Ramos (cell line): ENCODE measurements at regions not wholly inside any gene's neighbourhood (a gene's known extent, or its start where the extent isn't known, plus 50 kb on each side); places are given as distances from the start of the nearest gene placed in this dataset.
"Not testable (repeated sequence)": the region's sequence is repeated elsewhere in the genome, so short reads cannot be mapped to it uniquely, and the experiment has no call there.

ENCODE experiments used
- in situ Hi-C: fragments of 300-500 bp; cut with MboI; formaldehyde crosslinking; loops from one replicate; pipeline ENCODE4 v1.14.3; 2022; ENCODE audit warnings: low sequenced_read_pairs; ENCODE audit not compliant: unreplicated experiment

DNA sequence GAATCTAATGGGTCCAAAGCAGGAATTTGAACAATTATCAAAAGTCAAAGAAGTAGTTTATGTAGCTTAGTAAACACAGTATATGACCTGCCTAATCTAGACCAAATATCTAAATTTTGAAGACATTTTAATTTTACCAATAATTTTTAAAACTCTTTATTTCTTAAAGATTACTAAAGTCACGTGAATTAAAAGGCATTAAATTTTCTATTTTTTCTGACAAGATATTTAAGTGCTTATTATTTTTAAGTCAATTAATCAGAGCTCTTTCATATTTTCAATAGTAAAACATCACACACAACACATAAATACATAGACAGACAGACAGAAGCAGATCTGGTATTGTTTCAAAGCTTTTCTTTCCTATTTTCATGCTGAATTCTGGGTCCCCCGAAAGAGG is 89.5 kb downstream of the ZNF467 start:
- in situ Hi-C loops, result no loop called here

DNA sequence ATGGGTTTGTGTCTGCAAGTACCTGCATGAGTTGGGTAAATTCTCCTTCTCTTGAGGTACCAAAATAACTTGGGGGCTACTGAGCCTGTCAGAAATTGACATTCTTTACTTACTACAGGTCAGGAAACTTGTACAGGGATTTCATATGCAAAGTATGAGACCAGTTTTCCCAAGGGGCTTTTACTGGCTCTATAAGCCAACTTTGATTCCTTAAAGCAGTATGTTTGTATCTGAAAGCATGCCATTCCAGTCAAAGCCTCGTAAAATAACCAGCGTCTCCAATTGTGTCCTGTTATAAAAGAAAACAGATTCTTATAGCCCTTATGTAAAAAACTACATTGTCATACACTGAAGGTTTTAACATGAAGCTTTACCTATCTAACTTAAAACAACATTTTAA is 90.2 kb downstream of the ZNF467 start:
- in situ Hi-C loops, result no loop called here

DNA sequence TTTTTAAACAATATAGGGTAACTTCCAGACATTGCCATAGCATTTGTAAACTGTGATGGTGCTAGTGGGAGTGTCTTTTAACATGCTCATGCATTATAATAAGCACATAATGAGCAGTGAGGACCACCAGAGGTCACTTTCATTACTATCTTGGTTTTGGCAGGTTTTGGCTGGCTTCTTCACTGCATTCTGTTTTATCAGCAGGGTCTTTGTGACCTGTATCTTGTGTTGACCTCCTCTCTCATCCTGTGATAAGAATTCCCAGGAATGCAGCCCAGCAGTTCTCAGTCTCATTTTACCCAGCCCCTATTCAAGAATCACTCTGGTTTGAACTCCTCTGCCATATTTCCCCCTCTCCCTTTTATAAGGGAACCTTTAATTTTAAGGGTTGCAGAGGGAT is 91.3 kb downstream of the ZNF467 start:
- in situ Hi-C loops, result no loop called here

DNA sequence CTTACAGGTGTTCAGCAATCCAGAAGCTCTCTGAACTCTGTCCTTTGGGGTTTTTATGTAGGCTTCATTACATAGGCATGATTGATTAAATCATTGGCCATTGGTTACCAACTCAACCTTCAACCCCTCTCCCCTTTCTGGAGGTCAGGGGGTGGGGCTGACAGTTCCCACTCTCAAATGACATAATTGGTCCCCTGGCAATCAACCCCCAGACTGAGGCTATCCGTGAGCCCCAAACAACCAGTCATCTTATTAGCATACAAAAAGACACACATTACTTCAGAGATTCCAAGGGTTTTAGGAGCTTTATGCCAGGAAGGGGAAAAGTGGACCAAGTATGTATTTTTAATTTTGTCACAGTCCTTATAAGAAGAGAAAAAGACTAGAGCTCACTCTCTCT is 92.1 kb downstream of the ZNF467 start:
- in situ Hi-C loops, result no loop called here

DNA sequence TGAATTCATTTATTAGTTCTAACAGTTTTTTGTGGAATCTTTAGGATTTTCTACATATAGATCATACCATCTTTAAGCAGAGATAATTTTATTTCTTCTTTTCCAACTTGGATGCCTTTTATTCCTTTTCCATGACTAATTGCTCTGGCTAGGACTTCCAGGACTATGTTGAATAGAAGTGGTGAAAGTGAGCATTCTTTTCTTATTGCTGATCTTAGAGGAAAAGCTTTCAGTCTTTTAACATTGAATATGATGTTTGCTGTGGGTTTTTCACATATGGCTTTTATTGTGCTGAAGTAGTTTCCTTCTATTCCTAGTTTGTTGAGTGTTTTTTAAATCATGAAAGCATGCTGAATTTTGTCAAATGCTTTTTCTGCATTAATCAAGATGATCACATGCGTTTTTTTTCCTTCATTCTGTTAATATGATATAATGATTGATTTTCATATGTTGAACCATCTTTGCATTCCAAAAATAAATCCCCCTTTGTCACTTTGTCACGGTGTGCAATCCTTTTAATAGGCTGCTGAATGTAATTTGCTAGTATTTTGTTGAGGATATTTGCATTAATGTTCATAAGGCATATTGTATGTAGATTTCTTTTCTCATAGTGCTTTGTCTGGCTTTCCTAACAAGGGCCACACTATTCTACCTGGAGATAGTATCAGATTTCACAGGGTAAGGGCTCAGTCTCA is 92.9 kb downstream of the ZNF467 start:
- in situ Hi-C loops, result no loop called here

DNA sequence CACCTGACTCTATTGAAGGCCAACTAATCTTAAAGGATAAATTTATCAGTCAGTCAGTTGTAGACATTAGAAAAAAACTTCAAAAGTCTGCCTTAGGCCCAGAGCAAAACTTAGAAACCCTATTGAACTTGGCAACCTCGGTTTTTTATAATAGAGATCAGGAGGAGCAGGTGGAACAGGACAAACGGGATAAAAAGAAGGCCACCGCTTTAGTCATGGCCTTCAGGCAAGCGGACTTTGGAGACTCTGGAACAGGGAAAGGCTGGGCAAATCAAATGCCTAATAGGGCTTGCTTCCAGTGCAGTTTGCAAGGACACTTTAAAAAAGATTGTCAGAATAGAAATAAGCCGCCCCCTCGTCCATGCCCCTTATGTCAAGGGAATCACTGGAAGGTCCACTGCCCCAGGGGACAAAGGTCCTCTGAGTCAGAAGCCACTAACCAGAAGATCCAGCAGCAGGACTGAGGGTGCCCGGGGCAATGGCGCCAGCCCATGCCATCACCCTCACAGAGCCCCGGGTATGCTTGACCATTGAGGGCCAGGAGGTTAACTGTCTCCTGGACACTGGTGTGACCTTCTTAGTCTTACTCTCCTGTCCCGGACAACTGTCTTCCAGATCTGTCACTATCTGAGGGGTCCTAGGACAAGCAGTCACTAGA is 98.5 kb downstream of the ZNF467 start:
- in situ Hi-C loops, result not testable (repeated sequence)

DNA sequence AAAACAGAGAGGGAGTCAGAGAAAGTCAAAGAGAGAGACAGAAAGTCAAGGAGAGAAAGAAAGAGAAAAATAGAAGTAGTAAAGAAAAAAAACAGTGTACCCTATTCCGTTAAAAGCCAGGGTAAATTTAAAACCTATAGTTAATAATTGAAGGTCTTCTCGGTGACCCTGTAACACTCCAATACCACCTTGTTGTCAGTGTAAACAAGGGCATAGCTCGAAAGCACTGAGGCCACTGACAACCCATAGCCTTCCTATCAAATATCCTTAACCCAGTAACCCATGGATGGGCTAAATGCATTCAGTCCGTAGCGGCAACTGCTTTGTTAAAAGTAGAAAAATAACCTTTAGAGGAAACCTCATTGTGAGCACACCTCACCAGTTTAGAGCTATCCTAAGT is 100.4 kb downstream of the ZNF467 start:
- in situ Hi-C loops, result no loop called here

DNA sequence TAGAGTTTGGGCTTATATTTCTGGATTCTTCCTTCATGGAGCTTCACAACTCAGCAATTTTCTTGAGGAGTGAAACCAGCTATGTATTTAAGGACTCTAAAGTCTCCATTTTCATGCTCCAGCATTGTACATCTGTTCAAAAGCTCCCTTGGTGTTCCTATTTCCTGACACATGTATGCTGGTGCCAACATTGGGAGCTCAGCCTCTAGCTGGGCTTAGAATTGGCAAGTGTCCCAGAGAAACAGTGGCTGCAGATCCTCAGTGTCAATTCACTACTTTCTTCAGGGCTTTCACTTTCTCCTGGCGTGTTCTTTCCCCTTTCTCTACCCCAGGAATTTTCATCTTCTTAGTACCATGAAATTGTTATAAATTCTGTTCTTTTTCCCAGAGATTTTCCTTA is 103.1 kb downstream of the ZNF467 start:
- in situ Hi-C loops, result no loop called here

DNA sequence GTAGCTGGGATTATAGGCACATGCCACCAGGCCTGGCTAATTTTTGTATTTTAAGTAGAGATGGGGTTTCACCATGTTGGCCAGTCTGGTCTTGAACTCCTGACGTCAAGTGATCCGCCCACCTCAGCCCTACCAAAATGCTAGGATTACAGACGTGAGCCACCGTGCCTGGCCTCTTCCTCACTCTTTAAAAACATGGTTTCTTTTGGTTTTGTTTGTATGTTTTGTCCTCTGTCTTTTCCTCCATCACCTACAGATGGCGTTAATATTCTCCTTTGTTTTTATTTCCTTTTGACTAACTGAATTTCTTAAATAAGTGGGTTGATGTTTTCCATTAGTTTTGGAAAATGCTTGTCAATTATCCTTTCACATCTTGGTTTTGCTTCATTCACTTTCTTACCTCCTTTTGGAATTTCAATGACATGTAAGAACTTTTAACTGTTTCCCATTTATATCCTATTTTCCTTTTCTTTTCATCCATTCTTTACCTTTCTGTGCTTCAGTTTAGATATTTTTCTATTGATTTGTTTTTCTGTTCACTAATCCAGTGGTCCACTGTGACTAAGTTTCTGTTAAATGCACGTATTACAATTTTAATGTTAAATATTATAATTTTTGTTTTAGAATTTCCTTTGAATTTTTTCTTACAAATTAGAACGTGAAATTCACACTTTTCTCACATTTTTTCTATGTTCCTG is 104.1 kb downstream of the ZNF467 start:
- in situ Hi-C loops, result no loop called here

DNA sequence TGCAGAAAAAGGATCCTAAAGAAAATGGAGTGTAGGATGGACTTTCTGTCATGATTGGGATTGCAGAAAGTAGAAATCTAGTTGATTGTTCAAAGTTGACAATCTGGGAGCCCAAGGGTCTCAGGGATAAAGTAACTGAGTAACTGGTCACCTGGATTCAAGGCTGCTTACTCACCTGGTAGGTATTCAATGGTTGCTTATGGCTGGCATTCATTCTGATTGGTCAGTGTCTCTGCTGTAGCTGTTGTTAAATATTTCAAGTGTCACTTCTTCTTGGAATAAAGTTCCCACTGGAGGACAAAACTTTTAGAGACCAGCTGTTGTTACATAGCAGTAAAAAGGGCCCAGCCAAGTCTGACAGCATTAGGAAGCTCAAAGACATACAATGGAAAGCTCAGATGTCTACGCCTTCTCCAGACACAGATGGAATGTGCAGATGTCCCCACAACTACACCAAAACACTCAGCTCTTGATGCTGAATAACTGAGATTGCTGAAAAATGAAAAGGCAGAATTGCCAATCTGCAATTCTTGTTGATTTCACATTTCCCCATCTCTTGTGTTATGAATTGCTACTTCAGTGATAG is 106.9 kb downstream of the ZNF467 start:
- in situ Hi-C loops, result no loop called here

DNA sequence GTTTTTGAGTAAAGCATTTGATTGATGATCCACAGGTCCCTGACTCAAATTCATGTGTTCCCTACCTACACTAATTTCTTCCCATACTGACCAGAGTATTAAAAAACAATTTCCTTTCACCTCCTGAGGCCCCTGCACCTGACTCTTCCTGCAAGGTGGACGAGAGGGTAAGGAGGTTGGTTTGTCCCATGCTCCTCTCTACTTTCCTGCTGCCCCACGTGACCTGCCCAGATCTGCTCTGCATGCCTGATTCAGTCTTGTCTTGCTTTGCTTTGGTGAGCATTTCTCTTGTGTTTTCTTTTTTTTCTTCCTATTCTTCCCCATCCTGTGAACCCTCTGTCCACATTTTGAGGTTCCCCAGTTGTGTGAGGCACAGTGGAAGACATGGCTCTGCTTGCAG is 107.8 kb downstream of the ZNF467 start:
- in situ Hi-C loops, result not testable (repeated sequence)

DNA sequence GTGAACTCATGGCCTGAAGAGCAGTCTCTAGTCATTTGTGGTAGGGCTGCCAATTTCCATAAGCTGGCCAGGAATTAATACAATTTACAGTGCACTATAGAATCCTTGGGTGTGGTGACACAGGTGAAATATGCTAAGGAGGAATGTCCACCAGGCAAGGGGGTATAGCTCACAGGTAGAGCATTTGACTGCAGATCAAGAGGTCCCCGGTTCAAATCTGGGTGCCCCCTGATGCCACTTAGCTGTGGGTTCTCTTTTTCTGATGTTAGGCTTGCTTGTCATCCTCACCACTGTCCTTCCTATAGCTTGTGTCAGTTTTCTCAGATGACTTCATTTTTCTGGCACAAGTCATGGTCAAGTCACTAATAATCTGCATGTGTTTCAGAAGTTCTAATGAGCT is 108.7 kb downstream of the ZNF467 start:
- in situ Hi-C loops, result loop anchor here (5.0 kb wide), 1 partner anchor 78 kb away; no protein-coding TSS in a partner anchor

DNA sequence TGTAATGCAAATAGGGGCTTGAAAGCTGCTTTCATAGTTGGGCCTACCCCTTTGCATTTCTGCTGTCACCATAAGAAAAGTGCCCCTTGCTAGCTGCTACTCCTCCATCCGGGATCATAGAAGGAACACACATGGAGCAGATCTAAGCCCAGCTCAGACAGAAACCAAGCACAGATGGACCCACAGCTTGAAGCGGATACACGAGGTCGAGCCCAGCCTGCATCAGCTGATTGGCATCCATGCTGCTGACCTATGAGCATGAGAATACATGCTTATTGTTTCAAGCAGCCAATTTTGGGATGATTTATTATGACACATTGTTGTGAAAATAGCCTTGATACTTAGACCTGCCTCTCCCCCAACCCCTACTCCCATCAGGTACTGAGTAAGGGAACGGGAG is 109.2 kb downstream of the ZNF467 start:
- in situ Hi-C loops, result loop anchor here (5.0 kb wide), 1 partner anchor 78 kb away; no protein-coding TSS in a partner anchor

DNA sequence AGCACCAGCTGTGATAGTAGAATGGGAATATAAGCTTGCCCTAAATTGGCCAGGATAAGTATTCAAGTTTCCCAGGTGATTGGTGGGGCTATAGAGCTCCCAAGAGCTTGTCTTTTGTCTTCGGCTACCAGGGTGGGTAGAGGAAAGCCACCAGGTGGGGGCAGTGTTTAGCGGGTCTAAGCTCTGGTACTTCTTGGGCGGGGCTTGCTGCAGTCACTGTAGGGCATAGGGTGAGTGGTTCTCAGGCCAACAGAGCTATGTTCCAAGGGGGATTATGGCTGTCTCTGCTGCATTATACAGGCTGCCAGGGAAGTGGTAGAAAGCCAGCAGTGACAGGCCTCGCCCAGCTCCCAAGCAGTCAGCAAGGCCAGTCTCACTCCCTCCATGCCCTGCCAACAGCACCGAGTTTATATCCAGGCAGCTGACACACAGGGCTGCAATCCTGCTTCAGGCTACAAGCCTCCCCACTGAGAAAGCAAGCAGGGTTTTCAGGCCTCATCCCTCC is 110.7 kb downstream of the ZNF467 start:
- in situ Hi-C loops, result loop anchor here (5.0 kb wide), 1 partner anchor 80 kb away; no protein-coding TSS in a partner anchor

DNA sequence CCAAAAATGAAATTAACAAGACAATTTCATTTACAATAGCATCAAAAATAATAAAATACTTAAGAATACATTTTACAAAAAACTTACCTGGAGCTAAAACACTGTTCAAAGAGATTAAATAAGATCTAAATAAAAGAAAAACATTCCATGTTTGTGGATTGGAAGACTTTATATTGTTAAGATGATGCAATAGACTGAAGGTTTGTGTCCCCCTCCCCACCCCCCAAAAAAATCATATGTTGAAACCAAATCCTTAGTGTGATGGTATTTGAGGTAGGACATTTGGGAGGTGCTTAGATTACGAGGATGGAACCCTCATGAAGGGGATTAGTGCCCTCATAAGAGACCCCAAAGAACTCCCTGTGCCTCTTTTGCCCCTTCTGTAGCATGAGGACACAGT is 117.6 kb downstream of the ZNF467 start:
- in situ Hi-C loops, result no loop called here

DNA sequence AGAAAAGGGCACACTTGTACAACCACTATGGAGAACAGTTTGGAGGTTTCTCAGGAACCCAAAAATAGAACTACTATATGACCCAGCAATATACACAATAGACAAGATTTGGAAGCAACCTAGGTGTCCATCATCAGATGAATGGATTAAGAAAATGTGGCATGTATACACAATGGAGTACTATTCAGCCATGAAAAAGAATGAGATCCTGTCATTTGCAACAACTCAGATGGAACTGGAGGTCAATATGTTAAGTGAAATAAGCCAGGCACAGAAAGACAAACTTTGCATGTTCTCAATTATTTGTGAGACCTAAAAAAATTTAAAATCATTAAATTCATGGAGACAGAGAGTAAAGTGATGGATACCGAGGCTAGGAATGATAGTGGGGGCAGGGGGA is 118.8 kb downstream of the ZNF467 start:
- in situ Hi-C loops, result no loop called here

DNA sequence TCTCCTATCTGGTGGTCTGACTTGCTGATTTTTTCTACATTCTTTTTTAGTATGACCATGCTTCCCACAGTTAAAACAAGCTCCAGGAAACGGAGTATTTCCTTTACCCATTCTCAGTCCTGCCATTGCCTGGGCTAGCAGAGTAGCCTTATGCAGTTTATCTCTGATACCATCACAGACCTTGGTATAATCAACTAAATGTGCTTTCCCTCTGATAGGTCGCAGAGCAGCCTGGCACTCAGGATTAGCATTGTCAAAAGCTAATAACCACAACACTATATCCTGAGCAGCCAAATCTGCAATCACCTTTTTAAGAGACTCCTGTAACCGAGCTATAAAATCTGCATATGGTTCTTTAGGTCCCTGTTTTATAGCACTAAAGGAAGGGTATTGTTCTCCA is 123.2 kb downstream of the ZNF467 start:
- in situ Hi-C loops, result not testable (repeated sequence)

DNA sequence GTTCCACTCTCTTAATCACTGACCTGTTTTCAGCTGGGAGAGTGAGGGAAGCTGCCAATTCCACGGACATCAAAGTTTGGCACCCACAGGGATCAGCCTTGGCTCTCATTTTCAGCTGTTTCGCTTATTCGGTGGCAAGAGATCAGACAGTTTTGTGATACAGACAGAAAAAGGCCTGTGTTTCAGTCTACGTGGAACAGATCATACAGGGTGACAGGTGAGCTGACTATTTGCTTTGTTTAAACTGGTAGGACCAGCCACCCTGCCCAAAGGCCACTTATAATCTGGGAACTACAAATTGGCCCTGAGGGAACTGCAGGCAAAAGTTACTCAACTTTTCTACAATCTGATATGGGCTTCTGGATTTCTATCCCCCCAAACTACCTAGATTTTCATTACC is 128.6 kb downstream of the ZNF467 start:
- in situ Hi-C loops, result no loop called here

DNA sequence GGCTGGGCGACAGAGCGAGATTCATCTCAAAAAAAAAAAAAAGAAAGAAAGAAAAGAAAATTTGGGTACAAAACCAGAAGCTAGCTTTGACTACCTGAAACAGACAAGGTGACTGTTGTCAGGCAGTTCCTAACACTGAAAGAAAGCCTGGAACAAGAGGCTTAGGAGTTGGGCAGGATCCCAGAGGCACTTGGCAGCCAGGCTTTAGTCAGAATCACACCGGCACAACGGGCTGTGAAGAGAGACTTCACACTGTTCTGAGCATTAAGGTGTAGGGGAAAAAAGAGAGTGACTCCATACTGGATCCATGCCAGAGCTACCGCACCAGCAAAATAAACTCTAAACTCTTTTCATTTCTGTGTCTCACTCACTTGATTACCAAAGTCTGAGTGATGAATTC is 130.8 kb downstream of the ZNF467 start:
- in situ Hi-C loops, result no loop called here

DNA sequence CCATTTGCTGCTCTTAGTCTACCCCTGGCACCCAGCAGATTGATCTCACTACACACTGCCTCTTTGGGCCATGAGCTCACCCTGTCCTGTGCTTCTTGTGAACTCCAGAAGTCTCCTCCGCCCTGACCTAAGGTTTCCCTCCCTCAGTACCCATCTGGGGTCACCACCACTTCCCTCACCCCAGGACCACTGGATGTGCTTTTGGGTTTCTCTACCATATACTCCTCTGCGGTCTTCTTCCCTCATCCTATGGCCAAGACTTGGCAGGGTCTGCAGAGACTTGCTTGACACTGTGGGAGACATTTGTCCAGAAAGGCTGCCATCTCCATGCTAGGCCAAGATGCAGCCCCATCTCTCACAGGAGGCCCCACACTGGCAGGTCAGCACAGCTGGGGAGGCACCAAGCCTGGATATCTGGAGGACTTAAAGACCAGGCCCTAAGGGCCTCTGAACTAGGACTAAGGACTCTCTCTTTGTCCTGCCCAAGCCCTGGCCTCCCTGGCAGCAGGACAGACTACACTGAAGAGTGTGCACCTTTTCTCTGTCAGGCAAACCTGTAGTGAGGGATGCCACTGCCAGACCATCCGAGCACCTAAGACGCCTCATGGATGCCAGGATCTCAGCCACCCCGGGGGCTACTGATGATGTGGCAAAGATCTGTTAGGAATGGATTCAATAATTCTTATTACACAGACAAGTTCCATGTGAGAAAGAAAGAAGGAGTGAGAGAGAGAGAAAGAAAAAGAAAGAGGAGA is 134.6 kb downstream of the ZNF467 start:
- in situ Hi-C loops, result no loop called here
